Fibroblast of peridontal ligament (primary cell): ENCODE measurements at regions not wholly inside any gene's neighbourhood (a gene's known extent, or its start where the extent isn't known, plus 50 kb on each side); places are given as distances from the start of the nearest gene placed in this dataset.

ENCODE experiments used
- DNase-seq: peaks from one replicate; pipeline ENCODE4 v3.0.0-alpha.2; 2010; ENCODE audit errors: extremely low read depth

DNA sequence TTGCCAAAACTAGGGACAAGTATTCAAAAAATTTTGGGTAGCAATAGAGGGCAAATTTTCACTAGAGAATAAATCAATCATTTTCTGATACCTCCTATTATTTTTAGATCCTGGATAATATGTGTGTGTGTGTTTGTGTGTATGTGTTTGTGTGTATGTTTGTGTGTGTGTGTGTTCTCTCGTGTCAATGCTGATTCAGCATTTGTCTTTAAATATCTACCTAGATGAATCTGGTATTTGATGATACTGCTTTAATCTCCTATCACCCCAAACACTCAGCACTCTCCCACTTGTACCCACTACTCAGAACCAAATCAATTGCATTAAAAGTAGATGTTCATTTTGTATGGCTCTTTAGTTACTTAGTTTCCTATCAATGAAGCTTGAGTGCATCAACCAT, 101.3 kb upstream of the NPFFR2 start:
- no peak for DNase-seq

DNA sequence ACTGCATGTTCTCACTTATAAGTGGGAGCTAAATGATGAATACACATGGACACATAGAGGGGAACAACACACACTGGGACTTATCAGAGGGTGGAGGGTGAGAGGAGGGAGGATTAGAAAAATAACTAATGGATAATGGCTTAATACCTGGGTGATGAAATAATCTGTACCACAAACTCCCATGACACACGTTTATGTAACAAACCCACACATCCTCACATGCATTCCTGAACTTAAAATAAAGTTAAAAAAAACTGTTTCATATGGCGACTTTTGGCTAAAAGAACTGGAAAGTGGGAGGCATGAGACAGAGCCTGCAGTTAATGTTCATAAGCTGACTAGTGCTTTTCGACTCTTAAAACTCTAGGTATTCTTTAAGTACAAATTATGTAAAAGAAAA, 98.9 kb upstream of the NPFFR2 start:
- DNase-seq: no peak

DNA sequence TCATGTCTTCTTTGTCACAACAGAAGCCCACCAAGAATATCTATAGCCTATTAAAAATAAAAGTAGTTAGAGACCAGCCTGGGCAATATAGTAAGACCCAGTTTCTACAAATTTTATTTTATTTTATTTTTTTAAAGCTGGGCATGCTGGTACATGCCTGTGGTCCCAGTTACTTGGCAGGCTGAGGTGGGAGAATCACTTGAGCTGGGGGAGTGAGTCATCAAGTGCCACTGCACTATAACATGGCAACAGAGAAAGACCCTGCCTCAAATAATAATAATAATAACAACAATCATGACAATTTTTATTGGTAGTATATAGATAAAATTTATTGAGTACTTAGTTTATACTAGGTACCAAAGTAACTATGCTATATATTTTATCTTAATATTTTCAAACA, 93.0 kb upstream of the NPFFR2 start:
- peak; percentile 1 for DNase-seq

DNA sequence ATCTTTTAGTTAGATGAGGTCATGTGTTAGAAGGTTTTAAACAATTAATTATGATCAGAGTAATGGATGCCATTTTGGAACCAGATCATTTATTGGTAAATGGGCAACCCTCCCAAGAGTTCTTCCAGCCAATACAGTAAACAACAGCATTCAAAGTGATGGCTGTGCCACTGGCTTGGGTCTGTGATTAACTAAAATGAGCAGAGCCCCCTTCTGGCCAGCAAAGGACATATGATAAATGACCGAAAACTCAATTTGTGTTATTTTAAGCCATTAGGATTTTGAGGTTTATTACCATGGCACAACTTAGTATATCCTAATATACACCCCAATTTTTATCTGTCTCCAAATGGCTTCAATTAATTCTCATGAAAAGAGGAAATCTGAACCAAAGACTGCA, 90.8 kb upstream of the NPFFR2 start:
- DNase-seq: no peak

DNA sequence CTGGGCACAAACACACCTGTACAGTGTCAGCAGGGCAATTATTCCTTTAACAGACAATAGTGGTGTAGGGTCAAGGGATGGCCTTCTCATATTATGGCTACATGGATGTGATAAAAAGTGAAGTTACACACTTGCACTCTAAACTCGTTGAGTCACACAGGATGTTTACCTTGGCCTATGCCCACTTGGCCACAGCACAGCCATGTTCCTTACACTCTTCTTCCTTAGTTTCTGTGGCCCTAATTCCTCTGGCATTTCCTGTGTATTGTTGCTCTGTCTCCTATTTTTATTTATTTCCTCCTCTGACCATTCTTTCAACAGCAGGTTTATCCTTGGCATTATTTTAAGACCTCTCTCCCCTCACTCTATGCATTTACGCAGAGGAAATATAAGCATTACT, 86.8 kb upstream of the NPFFR2 start:
- DNase-seq: no peak

DNA sequence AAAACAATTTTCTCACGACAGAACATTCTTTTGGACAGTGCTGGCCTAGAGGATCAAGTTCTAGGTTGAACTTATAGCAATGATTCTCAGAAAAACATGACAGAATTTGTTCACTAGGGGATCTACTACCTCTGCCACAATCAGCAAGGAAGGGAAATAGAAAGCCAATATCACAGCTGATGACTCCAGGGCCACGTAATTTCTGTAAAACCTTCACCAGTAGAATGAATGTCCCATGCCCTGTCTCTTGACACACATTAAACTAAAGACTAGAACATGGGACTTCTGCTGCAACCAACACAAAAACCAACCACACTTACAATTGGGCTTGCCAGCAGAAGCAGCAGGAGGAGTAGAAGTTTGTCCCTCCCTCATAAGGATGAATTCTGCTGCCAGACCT, 86.0 kb upstream of the NPFFR2 start:
- no peak for DNase-seq

DNA sequence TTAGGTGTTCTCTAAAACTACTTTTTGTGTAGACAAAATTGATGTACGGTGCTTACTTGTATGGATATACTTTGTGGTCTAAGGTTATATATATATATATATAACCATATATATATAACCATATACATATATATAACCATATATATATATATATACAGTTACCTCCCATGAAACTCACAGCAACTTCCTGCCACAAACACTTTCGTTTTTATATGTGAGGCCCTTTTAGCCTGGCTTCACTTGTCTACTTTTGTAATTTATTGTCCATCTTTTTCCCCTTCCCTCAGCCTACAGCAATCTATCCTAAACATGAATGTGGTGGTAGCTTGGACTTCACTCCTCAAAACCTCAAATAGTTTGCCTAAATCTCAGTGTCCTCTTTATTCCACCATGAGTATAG, 72.8 kb upstream of the NPFFR2 start:
- no peak for DNase-seq

DNA sequence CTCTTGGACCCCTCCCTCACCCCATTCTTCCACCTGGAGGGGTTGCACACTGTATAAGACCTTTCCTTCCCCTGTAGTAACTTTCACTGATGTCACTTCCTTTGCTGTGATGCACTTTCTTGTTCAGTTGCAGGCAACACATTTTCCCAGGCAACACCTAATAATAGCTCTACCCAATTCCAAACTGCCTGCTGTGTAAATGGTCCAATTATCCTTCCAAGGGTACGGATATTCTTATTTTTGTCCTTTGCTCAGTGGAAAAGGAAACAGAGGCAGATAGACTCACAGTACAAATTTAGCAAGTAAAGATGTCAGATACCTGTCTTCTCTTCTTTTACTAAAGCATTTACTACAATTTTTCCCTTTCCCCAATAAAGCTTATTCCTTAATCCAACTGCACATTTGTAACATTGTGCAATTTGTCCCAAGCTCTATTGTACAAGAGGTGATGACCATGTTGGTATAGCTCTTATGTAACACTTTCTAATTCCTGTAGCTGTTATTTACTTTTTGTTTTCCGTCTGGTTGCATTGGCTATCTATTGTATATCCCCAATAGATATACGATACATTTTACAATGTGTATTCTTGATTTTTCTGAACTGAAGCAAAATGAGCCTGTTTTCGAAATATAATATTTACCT, 69.1 kb upstream of the NPFFR2 start:
- DNase-seq: no peak

DNA sequence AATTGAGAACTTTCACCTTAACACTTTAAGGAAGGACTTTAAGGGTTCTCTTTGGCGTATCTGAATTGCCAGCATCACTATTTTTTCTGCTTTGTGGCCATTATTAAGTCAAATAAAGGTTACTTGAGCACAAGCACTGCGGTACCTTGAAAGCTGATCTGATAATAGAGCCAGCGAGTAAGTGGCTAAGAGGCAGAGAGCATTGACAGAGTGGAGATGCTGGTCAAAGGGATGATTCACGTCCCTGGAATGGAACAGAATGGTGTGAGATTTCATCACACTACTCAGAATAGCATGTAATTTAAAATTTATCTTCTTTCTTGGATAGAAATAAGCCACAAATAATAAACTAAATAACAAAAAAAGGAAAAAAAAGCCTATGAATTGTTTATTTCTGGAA, 57.1 kb upstream of the NPFFR2 start:
- DNase-seq: no peak

DNA sequence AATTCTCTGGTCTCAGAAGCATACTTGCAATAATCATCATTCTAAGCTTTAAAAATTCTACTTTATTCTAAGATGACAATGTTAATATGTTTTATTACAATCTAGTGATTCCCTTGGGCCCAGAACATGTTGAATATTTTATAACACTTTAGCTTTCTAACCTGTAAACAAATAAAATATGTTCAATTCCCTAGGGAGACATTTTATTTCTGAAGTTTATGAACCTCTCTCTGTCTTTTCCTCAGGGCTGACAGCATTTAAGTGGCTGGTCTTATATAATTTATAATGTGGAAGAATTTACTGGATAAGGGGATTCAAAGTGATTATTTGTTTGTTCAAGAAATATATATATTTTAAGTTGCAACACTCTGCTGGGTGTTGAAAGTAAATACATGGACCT, 55.3 kb upstream of the NPFFR2 start:
- DNase-seq: no peak

DNA sequence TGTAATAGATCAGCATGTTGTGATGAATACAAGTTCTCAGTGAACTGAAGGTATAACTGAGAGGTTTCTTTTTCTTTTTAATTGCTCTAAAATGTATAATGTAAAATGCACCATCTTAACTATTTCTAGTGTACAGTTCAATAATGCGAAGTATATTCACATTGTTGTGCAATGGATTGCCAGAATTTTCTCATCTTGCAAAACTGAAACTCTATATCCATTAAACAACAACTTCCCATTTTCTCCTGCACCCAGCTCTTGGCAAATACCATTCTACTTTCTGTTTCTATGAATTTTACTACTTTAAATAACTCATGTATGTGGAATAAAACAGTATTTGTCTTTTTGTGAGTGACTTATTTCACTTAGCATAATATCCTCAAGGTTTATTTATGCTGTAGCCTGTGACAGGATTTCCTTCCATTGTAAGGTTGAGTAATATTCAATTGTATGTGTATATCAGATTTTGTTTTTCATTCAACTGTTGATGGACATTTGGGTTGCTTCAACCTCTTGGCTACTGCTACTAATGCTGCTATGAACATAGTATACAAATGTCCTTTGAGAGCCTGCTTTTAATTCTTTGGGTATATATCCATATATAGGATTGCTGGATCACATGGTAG, 53.5 kb upstream of the NPFFR2 start:
- no peak for DNase-seq

DNA sequence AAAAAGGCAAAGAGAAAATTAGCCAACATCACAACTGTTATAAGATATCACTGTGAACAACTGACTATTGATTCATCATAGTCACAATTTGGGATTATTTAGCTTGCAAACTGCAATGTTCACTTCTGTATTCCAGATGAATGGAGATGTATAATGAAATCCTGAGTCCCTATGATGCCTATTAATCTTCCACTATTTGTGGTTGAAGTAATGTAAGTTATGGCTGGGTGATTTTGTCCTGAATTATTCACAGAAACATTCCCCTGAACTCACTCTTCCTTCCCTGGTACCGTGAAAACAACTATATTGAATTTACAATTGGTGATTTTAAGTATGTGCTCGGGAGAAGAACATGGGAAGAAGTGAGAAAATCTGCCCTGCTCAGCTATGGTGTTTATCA, 50.8 kb upstream of the NPFFR2 start:
- no peak for DNase-seq
